Thyroid gland (tissue), 4 donors: ENCODE measurements at regions not wholly inside any gene's neighbourhood (a gene's known extent, or its start where the extent isn't known, plus 50 kb on each side); places are given as distances from the start of the nearest gene placed in this dataset.

Source experiments
- CTCF ChIP-seq, 6 experiments: fragments of 200-600 bp in 3 of 6; fragments of 450-650 bp in 3 of 6; sonication (generic) in 3 of 6; IDR thresholded peaks; one replicate each; pipeline ENCODE4 v1.5.1; 2016 to 2019; ENCODE audit warnings: antibody characterized with exemption in 6 of 6, mild to moderate bottlenecking in 2 of 6, inconsistent platforms in 1 of 6, moderate library complexity in 1 of 6
- POLR2A ChIP-seq, 2 donors: fragments of 450-650 bp; IDR thresholded peaks; one replicate each; pipeline ENCODE4 v1.6.1; 2017; ENCODE audit warnings: antibody characterized with exemption in 2 of 2, mild to moderate bottlenecking in 2 of 2, moderate library complexity in 1 of 2

GRCh38 chr10:130425881-130426435 is 289.8 kb downstream of the GLRX3 start:
- TF ChIP-seq CTCF (IDR thresholded peaks at IDR 0.05) = no peak
- TF ChIP-seq POLR2A (IDR thresholded peaks at IDR 0.05) = no peak
